Endothelial cell (in vitro differentiated cells): ENCODE measurements at regions not wholly inside any gene's neighbourhood (a gene's known extent, or its start where the extent isn't known, plus 50 kb on each side); places are given as distances from the start of the nearest gene placed in this dataset.

ENCODE experiments used
- DNase-seq: peaks from one replicate; pipeline ENCODE4 v3.0.0; 2021; ENCODE audit warnings: low spot score
- H3K27ac Mint-ChIP-seq: one replicate; pipeline ENCODE4 v1.8.0; 2021; ENCODE audit warnings: mixed read lengths, inconsistent platforms; ENCODE audit not compliant: unreplicated experiment
- H3K27me3 Mint-ChIP-seq: one replicate; pipeline ENCODE4 v1.8.0; 2021; ENCODE audit warnings: mild to moderate bottlenecking, moderate library complexity, mixed read lengths, inconsistent platforms; ENCODE audit not compliant: unreplicated experiment
- H3K36me3 Mint-ChIP-seq: one replicate; pipeline ENCODE4 v1.8.0; 2021; ENCODE audit warnings: mild to moderate bottlenecking, low read depth, mixed read lengths, inconsistent platforms; ENCODE audit not compliant: unreplicated experiment
- H3K4me1 Mint-ChIP-seq: one replicate; pipeline ENCODE4 v1.8.0; 2021; ENCODE audit warnings: mild to moderate bottlenecking, mixed read lengths, inconsistent platforms; ENCODE audit not compliant: unreplicated experiment
- H3K4me3 Mint-ChIP-seq: one replicate; pipeline ENCODE4 v1.8.0; 2021; ENCODE audit warnings: mild to moderate bottlenecking, mixed read lengths, inconsistent platforms; ENCODE audit not compliant: unreplicated experiment
- H3K9me3 Mint-ChIP-seq: one replicate; pipeline ENCODE4 v1.8.0; 2021; ENCODE audit warnings: mixed read lengths, inconsistent platforms; ENCODE audit not compliant: unreplicated experiment
- CTCF ChIP-seq: fragments of 200-600 bp; sonication (generic); IDR thresholded peaks from one replicate; pipeline ENCODE4 v1.5.0; 2021; ENCODE audit warnings: antibody characterized with exemption; ENCODE audit not compliant: unreplicated experiment

- Mint-ChIP-seq H3K4me3 (no peak overlapping the region), H3K27ac (no peak overlapping the region), H3K36me3 (no peaks in the 10 kb centered on the region), H3K4me1 (peaks cover 3% of the 10 kb centered on the region), H3K27me3 (no peaks in the 10 kb centered on the region), H3K9me3 (no peaks in the 10 kb centered on the region)
- DNase-seq = no peak
- no peak for TF ChIP-seq CTCF
These were observed 70.9 kb upstream of the CCDC71L start for GRCh38 chr7:106731646-106732444.

- Mint-ChIP-seq H3K27me3 (no peaks in the 10 kb centered on the region), H3K4me3 (no peak overlapping the region), H3K9me3 (no peaks in the 10 kb centered on the region), H3K4me1 (peaks cover 3% of the 10 kb centered on the region), H3K27ac (no peak overlapping the region), H3K36me3 (no peaks in the 10 kb centered on the region)
- DNase-seq = no peak
- no peak for TF ChIP-seq CTCF
These were observed 74.7 kb upstream of the CCDC71L start for GRCh38 chr7:106735637-106736036.

GRCh38 chr7:106736123-106736507 lies 75.2 kb upstream of the CCDC71L start:
- DNase-seq = no peak
- TF ChIP-seq CTCF = no peak
- no peak overlapping the region for H3K27ac Mint-ChIP-seq
- no peaks in the 10 kb centered on the region for H3K27me3 Mint-ChIP-seq
- no peak overlapping the region for H3K4me3 Mint-ChIP-seq
- H3K9me3 Mint-ChIP-seq = no peaks in the 10 kb centered on the region
- H3K4me1 Mint-ChIP-seq = peaks cover 2% of the 10 kb centered on the region
- H3K36me3 Mint-ChIP-seq = no peaks in the 10 kb centered on the region

- Mint-ChIP-seq H3K36me3 (no peaks in the 10 kb centered on the region), H3K27ac (no peak overlapping the region), H3K4me3 (no peak overlapping the region), H3K9me3 (no peaks in the 10 kb centered on the region), H3K27me3 (no peaks in the 10 kb centered on the region), H3K4me1 (no peaks in the 10 kb centered on the region)
- peak; percentile 12 for TF ChIP-seq CTCF
- DNase-seq = peak; percentile 19
These were observed 75.7 kb upstream of the CCDC71L start for GRCh38 chr7:106736508-106737201.

GRCh38 chr7:106737202-106737562 lies 76.2 kb upstream of the CCDC71L start:
- Mint-ChIP-seq H3K36me3 (no peaks in the 10 kb centered on the region), H3K4me1 (no peaks in the 10 kb centered on the region), H3K9me3 (no peaks in the 10 kb centered on the region), H3K27me3 (no peaks in the 10 kb centered on the region), H3K4me3 (no peak overlapping the region), H3K27ac (no peak overlapping the region)
- no peak for TF ChIP-seq CTCF
- DNase-seq = no peak
